ENCODE measurements at regions not wholly inside any gene's neighbourhood (a gene's known extent, or its start where the extent isn't known, plus 50 kb on each side); places are given as distances from the start of the nearest gene placed in this dataset.

- Histone ChIP-seq H3K36me3 (ENCODE audit: insufficient read depth in 1 of 2, low read depth in 1 of 2) (no peaks in the 10 kb centered on the region), H3K4me1 (no peaks in the 10 kb centered on the region), H3K27me3 (ENCODE audit: insufficient read depth in 3 of 3, low read length in 2 of 3) (no peaks in the 10 kb centered on the region), H3K9me3 (no peaks in the 10 kb centered on the region), H3K4me3 (no peak overlapping the region), H3K27ac (no peak overlapping the region)
- DNase-seq (no peak), ATAC-seq (no peak)
- 44 to 67% (median 66%) methylated on average over 3 of the region's 3 CpGs for WGBS, 3 donors
- intact Hi-C loops (cut with DNase I): no loop called here
- TF ChIP-seq CTCF (IDR thresholded peaks at IDR 0.05): no peak
Observed at GRCh38 chr10:56090914-56091540, 270.0 kb downstream of the ZWINT start.

- H3K27ac ChIP-seq: no peak overlapping the region
- 71 to 79% (median 72%) methylated on average over 1 of the region's 1 CpG for WGBS, 3 donors
- no peak for ATAC-seq
- no peak overlapping the region for H3K4me3 ChIP-seq
- H3K27me3 ChIP-seq (ENCODE audit: insufficient read depth in 3 of 3, low read length in 2 of 3): no peaks in the 10 kb centered on the region
- intact Hi-C loops (cut with DNase I): no loop called here
- no peaks in the 10 kb centered on the region for H3K4me1 ChIP-seq
- no peaks in the 10 kb centered on the region for H3K9me3 ChIP-seq
- DNase-seq: no peak
- TF ChIP-seq CTCF (IDR thresholded peaks at IDR 0.05): no peak
- no peaks in the 10 kb centered on the region for H3K36me3 ChIP-seq (ENCODE audit: insufficient read depth in 1 of 2, low read depth in 1 of 2)
Observed at GRCh38 chr10:56085406-56086122, 275.5 kb downstream of the ZWINT start.

- ATAC-seq (no peak), DNase-seq (no peak)
- H3K36me3 ChIP-seq (ENCODE audit: insufficient read depth in 1 of 2, low read depth in 1 of 2): no peaks in the 10 kb centered on the region
- H3K27ac ChIP-seq: no peak overlapping the region
- no peaks in the 10 kb centered on the region for H3K27me3 ChIP-seq (ENCODE audit: insufficient read depth in 3 of 3, low read length in 2 of 3)
- H3K4me1 ChIP-seq: no peaks in the 10 kb centered on the region
- intact Hi-C loops (cut with DNase I): no loop called here
- no peaks in the 10 kb centered on the region for H3K9me3 ChIP-seq
- WGBS, 3 donors: 80 to 86% (median 85%) methylated on average over 3 of the region's 3 CpGs
- no peak for TF ChIP-seq CTCF (IDR thresholded peaks at IDR 0.05)
- no peak overlapping the region for H3K4me3 ChIP-seq
Observed at GRCh38 chr10:56082169-56082568, 278.9 kb downstream of the ZWINT start.

- no peak for TF ChIP-seq CTCF (IDR thresholded peaks at IDR 0.05)
- 75 to 82% (median 80%) methylated on average over 12 of the region's 12 CpGs for WGBS, 3 donors
- no peaks in the 10 kb centered on the region for H3K9me3 ChIP-seq
- H3K27ac ChIP-seq: no peak overlapping the region
- no peak for ATAC-seq
- intact Hi-C loops (cut with DNase I): no loop called here
- no peak overlapping the region for H3K4me3 ChIP-seq
- H3K27me3 ChIP-seq (ENCODE audit: insufficient read depth in 3 of 3, low read length in 2 of 3): no peaks in the 10 kb centered on the region
- DNase-seq: no peak
- no peaks in the 10 kb centered on the region for H3K4me1 ChIP-seq
- H3K36me3 ChIP-seq (ENCODE audit: insufficient read depth in 1 of 2, low read depth in 1 of 2): no peaks in the 10 kb centered on the region
Observed at GRCh38 chr10:56068473-56069263, 292.4 kb downstream of the ZWINT start.

Measured in psoas muscle (tissue), 7 donors.